ENCODE measurements at regions not wholly inside any gene's neighbourhood (a gene's known extent, or its start where the extent isn't known, plus 50 kb on each side); places are given as distances from the start of the nearest gene placed in this dataset.

DNA sequence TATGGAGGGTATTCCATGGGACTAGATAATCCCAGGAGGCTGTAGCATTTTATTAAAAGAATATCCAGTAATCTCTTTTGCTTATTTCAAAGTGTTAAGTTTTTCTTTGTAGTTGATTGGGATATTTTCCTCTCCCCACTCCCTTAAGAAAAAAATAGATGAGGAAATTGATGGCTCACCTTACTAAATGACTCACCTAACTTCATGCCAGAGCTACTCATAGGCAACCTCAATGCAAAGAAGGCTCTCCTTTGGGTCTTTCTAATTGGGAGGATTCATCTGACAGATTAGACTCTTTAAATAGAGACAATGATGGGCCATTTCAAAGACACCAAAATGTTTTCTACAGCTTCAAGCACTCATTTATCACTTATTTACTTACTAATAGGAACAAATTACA is 528.5 kb upstream of the BTBD3 start:
- DNase-seq (ENCODE audit: low spot score) = no peak

DNA sequence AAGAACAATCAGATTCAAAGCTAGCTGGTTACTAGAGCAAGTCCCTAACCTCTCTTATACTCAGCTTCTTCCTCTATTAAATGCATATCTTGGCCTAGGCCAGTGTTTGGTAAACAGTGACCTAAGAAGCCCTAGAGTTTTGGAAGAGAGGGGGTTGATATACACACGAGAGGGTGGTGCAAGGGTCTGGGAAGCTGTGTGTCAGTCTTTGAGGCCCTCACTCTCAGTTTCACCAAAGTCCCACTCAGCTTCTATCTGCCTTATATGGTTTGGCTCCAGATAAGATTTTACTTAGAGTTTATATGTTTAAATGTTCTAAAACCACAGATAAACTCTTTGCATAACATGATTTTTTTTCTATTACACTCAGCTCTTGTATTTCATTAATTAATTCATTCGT is 526.1 kb upstream of the BTBD3 start:
- DNase-seq (ENCODE audit: low spot score) = no peak

DNA sequence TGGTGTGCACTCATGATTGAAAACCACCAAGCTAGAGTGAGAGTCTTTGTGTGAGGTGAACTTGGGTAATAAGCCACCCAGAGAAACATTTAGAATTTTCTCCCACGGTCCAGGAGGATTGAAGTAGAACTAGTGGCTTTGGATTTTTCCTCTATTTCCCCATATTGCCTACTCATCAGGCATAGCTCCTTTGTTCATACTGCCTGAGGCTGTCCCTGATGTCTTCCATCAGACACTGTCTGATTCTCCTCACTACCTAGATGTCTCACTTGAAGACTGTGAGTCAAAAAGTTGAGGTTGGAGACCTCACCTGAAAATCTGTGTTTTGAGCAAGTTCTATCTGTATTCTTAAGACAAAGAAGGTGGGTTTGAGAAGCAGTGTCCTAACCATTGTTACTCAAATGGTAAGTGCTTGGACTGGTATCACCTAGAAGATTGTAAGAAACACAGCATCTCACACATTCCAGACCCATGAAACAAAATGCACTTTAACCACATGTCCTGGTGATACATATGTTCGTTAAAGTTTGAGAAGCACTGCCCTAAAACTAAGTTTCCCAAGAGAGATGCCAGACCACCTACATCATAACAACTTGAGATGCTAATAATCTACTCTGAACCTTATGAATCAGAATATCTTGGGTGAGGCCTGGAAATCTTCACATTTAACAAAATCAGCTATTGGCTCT is 523.4 kb upstream of the BTBD3 start:
- DNase-seq (ENCODE audit: low spot score) = peak; percentile 58

DNA sequence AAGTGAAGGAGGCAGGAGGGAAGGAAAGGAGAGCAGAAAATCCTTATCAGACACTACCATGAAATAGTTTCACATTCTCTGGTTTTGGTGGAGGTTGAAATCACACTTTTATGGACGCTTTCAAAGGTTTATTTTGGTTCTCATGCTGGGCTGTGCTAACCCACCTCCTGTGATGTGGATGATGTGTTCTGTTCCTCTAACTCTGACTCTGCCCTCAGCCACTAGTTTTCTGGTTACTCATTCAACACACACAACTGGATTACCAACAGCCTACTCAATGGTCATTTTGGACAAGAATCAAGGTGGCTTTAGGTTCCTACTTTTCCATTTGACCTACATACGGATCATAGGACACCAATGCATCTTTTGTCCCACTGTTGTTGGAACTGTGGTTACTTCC is 522.1 kb upstream of the BTBD3 start:
- DNase-seq (ENCODE audit: low spot score) = no peak

DNA sequence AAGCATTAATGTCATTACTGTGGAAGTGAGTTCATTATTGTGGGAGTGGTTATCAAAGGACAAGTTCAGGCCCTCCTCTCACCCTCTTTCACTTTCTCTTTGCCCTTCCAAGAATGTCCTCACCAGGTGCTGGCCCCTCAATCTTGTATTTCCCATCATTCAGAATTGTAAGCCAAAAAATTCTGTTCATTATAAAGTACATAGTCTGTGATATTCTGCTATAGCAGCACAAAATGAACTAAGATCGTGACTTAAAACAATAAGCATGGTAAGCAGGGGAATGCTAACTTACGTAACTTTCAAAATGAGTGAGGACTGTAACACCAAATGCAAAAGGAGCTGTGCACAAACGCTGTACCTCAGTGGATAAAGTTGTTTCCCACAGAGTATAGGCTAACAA is 515.7 kb upstream of the BTBD3 start:
- no peak for DNase-seq (ENCODE audit: low spot score)

DNA sequence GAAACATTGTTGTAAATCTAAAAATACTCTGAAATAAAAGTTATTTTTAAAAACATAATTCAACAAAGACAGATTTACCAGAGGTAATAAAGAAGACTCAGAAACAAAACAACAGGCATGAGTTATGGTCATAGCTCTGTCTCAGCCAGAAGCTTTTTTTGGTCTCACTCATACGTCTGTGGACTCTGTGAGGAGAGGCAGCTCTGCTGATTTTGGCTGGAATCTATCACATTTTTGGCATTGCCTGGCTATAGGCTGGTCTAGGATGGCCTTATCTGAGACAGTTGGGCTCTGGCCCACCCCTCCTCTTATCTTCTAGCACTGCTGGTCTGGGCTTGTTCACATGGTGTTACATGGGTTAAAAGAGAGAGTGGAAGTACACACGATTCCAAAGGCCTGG is 514.0 kb upstream of the BTBD3 start:
- peak; percentile 9 for DNase-seq (ENCODE audit: low spot score)

DNA sequence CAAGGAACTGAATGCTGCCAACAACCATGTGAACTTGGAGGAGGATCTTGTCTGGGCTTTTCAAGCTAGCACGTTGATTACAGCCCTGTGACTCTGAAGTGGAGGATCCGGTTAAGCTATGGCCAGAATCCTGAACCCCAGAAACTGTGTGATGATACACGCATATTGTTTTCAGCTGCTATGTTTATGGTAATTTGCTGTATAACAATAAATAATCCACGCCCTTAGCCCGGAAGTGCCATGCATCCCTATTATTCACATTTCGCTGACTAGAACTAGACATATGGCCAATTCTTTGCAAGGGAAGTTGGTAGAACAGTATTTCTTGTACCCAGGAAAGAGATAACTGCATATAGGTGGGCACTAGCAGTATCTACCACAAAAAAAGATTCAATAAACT is 510.8 kb upstream of the BTBD3 start:
- no peak for DNase-seq (ENCODE audit: low spot score)

DNA sequence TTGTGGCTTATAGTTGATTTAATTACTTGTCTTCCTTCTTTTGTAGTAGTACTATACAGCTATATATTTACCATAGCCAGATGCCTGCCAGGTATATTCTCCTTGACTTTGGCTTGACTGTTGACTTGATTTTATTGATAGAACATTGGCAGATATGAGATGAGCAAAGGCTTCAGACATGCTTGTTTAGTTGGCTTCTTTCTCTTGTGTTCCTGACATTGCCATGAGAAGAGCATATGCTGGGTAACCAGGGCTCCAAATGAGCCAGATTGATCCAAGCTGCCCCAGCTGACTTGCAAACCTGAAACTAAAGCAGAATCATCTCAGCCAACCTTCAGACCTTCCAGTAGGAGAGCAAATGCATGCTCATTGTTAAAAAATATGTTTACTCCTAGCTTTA is 508.1 kb upstream of the BTBD3 start:
- DNase-seq (ENCODE audit: low spot score) = no peak

DNA sequence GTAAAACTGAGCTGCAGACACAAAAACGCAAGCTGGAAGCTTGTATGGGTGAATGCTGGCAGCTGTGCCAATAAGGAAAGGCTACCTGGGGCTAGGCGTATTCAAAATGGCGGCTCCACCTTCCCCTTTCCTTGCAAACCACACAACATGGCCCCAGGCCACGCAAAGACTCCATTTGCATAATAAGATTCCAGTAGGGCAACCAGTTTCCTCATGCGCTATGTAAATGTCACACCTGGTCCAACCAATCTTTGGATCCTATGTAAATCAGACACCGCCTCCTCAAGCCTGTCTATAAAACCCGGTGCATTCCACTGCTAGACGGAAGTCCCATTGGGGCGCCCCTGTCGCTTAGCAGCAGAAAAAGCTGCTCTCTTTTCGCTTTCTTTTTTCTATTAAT is 505.9 kb upstream of the BTBD3 start:
- no peak for DNase-seq (ENCODE audit: low spot score)

DNA sequence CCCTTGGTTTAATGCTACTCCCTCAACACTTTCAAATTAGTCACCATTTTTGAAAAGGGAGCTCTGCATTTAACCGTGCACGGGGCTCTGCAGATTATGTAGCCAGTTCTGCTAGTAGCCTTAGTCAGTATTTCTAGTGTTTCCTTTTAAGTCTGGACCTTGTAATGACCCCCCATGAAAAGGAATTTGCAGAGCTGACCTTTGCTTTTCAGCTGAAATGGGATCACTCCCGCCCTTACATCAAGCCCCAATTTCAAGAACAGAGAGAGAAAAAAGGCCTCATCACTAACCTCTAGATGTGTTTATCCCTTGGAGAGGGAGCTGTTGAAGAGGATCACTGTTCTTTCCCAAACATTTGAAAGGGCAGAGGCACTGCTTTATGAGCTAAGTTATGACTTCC is 490.7 kb upstream of the BTBD3 start:
- no peak for DNase-seq (ENCODE audit: low spot score)

DNA sequence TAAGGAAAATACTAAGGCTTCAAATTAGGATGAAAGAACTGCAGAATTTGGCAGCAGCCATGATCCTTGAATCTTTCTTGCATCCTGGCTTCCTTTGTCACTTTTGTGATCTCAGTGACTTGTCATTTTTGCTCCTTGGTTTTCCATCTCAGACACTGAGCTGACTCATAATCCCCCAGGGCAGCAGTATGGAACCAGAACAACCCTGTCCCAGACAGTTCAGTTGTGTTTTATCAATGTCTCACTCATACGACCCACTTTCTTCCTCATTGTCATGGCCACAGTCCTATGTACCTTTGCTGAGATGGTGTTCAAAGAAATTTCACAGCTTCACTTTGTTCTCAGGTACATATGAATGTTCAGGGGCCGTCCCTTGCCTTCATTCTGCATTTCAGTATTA is 488.5 kb upstream of the BTBD3 start:
- DNase-seq (ENCODE audit: low spot score) = no peak

DNA sequence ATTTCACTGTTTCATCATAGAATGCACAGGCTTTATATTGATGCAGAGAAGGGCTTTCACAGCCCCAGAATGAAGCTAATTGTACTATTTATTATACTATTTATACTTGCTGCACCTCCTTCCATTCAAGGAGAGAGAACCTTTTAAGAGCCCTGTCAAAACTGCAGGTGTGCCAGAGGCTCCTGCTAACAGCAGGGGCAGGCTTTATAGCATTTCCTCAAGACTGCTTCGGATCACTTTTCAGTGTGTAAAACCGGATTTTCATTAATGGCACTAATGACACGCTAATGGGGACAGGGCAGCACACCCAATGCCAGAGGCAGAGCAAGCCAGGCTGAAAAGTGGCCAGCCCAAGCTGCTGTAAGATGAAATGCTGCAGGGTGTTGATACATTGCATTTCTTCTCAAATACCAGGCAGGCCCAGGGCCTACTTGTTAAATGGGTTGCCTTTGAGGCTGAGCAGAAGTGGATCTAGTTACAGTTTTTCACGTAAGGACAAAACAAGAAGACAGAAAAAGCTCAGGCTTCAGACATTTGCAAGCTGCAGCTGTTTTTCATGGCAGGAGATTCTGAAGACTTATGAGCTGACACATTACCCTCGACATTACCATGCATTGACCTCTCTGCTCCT is 487.7 kb upstream of the BTBD3 start:
- no peak for DNase-seq (ENCODE audit: low spot score)

DNA sequence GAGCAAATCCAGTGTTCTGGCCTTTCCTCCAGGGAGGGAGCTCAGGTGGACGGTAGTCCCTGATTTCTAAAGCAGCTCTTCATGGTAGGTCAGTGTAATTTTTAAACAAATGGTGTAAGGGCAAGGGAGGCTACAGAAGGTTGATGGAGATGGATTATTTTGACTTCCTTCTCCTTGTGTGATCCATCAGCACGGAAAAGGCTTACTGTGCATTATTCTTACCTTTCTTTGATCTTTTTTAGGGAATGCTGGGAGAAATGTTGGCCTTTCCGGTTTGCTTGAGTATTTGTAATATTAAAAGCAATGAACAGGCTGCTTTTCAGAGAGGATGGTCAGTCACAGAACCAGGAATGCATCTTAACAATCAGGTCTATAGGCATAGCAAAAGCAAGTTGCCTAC is 487.0 kb upstream of the BTBD3 start:
- DNase-seq (ENCODE audit: low spot score) = no peak

DNA sequence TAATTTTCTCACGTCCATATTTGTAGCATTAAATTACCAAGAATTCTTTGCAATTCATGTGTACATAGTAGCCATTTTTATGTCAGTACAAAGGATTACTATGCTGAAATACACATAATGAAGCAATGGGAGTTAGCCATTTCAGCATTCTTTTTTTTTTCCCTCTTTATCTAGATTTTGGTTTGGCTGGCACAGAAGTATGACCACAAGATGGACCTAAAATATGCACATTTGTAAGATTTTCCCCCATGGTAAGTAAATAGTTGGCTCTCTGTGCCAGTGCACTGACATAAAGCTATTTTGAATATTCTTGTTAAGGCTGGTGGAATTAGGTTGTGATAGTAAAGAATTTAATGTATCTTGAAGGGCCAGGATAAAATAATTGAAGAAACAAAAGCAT is 486.1 kb upstream of the BTBD3 start:
- peak; percentile 25 for DNase-seq (ENCODE audit: low spot score)

DNA sequence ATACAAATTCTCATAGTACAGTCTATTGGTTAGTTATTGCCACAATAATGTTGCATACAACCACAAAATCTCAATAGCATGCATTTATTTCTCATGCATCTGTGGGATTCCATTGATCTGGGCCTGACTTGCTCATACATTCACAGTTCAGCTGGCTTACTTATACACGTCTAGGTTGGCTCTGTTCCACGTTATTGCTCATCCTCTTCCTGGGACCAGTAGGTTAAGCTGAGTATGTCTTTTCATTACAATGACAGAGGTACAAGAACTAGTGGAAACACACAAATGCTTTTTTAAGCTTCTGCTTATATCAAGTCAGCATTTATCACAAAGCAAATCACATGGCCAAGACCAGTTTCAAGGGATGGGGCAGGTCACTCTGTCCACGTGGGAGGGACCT is 485.3 kb upstream of the BTBD3 start:
- no peak for DNase-seq (ENCODE audit: low spot score)

DNA sequence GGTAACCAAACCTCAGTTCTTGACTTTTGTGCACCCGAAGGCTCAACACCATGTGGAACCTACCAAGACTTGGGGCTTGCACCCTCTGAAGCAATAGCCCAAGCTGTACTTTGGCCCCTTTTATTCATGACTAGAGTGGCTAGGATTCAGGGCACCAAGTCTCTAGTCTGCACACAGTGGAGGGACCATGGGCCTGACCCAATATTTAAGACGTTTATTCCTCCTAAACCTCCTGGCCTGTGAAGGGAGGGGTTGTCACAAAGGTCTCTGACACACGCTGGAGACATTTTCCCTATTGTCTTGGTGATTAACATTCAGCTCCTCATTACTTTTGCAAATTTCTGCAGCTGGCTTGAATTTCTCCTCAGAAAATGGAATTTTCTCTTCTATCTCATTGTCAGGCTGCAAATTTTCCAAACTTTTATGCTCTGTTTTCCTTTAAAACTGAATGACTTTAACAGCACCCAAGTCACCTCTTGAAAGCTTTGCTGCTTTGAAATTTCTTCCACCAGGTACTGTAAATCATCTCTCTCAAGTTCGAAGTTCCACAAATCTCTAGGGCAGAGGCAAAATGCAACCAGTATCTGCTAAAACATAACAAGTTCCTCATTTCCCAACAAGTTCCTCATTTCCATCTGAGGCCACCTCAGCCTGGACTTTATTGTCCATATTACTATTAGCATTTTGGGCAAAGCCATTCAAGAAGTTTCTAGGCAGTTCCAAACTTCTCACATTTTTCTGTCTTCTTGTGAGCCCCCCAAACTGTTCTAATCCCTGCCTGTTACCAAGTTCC is 481.4 kb upstream of the BTBD3 start:
- no peak for DNase-seq (ENCODE audit: low spot score)

DNA sequence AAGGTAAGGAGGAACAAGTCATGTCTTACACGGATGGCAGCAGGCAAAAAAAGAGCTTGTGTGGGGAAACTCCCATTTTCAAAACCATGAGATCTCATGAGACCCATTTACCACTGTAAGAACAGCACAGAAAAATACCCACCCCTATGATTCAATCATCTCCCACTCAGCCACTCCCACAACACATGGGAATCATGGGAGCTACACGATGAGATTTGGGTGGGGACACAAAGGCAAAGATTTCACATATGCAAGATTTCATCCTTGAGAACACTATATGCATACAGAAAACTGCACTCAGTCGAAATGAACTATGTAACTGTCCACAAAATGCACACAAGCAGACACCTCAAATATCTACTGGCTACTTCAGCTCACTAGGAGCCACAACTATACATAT is 480.6 kb upstream of the BTBD3 start:
- DNase-seq (ENCODE audit: low spot score) = no peak

DNA sequence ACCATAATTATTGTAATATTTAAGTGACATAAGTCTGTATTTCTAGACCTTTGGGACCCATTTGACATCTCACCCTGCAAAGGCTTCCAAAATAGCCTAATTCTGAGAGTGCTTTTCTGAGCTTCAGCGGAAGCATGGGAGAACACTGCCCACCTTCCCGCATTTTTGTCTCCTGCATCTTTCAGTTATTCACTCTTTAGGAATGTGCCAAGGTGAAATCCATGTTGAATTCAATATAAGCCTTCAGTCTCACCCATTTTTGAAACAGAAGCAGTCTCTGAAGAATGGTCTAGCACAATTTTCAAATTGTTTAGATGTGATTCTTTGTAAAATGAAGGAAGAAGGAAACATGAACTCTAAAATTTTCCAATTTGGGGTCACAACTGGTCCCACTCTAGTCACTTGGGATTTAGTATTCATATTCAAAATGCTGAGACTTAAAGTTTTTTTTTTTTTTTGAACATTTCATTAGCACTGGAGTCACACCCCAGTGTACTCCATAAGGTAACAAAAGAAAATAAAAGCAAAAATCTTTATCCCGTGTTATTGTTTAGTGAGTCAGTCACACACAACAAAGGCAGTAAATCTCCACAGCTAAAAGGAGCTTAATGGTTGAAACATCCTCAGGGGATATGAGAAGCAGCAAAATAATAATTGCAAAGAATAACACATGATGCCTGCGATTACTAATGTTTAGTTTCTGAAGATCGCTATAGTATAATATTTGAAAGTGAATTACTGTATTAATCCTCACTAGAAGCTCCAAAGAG is 479.9 kb upstream of the BTBD3 start:
- DNase-seq (ENCODE audit: low spot score) = no peak

DNA sequence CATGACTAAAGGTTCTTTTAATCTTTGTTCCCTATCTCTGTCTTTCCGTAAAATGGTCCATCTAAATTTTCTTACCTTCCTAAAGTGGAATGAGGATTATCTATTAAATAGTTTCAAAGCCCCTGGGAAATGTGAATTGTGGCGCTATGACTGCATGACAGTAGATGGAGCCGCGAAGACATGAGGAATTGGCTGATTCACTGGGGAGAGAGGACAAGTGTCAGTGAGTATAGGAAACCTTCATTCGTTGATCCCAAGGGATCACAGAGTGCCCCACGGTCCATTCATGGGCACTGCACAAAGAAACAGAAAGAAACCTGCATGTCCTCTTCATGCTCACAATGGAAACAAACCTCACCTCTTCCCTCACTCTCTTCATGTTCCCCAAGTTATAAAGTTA is 479.3 kb upstream of the BTBD3 start:
- DNase-seq (ENCODE audit: low spot score) = no peak

DNA sequence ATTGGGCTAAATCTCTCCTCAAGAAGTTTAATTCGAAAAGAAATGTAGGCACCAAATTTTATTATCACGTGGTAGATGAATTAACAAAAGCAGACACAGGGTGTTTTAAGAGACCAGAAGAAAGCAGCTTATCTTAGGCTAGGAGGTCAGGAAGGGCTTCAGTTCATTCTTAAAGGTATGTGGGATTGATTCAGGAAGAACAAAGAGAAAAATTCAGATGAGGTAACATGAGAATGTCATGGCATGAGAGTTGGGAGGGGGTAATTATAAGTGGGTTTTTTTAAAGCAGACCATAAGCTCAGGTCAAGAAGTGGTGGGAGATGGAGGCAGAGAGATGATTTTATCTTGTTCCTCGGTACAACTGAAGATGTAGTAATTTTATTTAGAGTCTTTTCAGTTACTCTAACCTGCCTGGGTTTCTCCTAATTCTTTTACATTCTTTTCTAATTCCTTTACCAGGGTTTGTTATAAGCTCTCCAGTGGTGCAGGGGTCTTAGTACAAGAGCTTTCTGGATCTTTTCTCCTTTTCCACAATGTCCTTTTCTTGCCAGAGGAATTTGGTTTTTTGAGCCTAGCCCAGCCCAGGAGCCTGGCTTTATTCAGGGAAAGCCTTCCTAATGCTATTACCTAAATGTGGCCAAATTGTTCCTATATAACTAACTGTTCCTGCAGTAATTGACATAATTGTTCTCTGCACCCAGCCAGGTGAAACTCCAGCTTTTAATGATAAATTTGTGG is 474.1 kb upstream of the BTBD3 start:
- DNase-seq (ENCODE audit: low spot score) = no peak

DNA sequence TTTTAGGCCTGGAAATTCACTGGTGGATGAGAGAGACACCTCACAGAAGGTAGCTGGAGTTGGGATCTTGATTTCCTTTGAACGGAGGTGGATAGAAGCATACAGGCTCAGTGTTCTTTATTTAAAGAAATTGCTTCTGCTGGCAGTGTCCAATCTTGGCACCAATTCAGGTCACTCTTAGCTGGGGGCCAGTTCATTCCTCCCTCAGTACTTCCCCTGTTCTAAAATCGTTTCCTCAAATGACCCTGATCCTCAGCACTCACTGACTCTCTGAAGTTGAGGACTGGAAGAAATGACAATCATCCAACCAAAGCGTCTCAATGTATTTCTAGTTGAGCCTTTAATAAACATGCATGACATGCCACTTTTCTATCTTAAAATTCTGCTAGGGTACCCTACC is 472.5 kb upstream of the BTBD3 start:
- no peak for DNase-seq (ENCODE audit: low spot score)

DNA sequence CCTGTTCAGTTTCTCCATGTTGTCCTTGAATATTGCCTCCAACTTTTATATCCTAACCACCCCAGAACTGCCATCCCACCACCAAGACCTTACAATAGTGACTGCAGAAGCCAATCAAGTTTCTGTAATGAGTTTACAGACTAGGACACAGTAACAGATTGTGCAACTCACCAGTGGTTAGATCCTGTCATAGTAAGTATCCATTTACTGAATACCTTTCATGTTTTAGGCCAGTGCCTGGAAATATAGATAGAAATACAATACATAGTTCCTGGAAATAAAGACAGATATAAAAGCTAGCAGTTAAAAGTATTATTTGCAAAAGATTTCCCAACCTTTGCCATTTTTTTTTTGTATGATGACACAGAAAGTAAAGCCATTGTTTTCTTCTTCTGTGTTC is 471.8 kb upstream of the BTBD3 start:
- no peak for DNase-seq (ENCODE audit: low spot score)

Measured in AG08395 (cell line).